Nephron progenitor cell (in vitro differentiated cells): ENCODE measurements at regions not wholly inside any gene's neighbourhood (a gene's known extent, or its start where the extent isn't known, plus 50 kb on each side); places are given as distances from the start of the nearest gene placed in this dataset.

ENCODE experiments used
- DNase-seq: peaks from one replicate; pipeline ENCODE4 v3.0.0; 2021
- H3K27ac Mint-ChIP-seq: 2 replicates; pipeline ENCODE4 v1.8.0; 2021; ENCODE audit warnings: mild to moderate bottlenecking, moderate library complexity, mixed read lengths
- H3K27me3 Mint-ChIP-seq: 2 replicates; pipeline ENCODE4 v1.8.0; 2021; ENCODE audit warnings: mild to moderate bottlenecking, low read depth, mixed read lengths; ENCODE audit not compliant: poor library complexity
- H3K36me3 Mint-ChIP-seq: 2 replicates; pipeline ENCODE4 v1.8.0; 2021; ENCODE audit warnings: low read depth, mixed read lengths
- H3K4me1 Mint-ChIP-seq: 2 replicates; pipeline ENCODE4 v1.8.0; 2021; ENCODE audit warnings: mixed read lengths
- H3K4me3 Mint-ChIP-seq: 2 replicates; pipeline ENCODE4 v1.8.0; 2021; ENCODE audit warnings: mild to moderate bottlenecking, moderate library complexity, mixed read lengths
- H3K9me3 Mint-ChIP-seq: 2 replicates; pipeline ENCODE4 v1.8.0; 2021; ENCODE audit warnings: mild to moderate bottlenecking, moderate library complexity, mixed read lengths
- TF ChIP-seq, protein P1 (sequence below): fragments of 200-600 bp; sonication (generic); IDR thresholded peaks from 2 replicates; pipeline ENCODE4 v1.5.0; 2021; ENCODE audit warnings: antibody characterized with exemption

DNA sequence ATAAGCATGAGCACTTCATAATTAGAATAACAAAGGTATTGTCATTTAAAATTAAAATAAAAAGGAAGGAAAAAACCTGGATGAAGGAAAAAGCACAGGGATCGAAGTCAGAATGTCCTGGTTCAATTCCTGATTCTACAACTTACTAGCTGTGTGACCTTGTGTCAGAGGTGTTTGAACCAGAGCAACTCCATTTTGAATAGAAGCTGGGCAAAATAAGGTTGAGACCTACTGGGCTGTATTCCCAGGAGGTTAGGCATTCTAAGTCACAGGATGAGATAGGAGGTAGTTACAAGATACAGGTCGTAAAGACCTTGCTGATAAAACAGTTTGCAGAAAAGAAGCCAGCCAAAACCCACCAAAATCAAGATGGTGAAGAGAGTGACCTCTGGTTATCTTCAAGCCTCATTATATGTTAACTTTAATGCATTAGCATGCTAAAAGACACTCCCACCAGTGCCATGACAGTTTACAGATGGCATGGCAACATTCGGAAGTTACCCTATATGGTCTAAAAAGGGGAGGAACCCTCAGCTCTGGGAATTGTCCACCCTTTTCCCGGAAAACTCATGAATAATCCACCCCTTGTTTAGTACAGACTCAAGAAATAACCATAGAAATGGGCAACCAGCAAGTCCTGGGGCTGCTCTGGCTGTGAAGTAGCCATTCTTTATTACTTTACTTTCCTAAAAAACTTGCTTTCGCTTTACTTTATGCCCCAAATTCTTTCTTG is 412.7 kb downstream of the PIK3R1 start:
- no peak for DNase-seq
- H3K4me1 Mint-ChIP-seq = no peaks in the 10 kb centered on the region
- H3K4me3 Mint-ChIP-seq = no peak overlapping the region
- no peaks in the 10 kb centered on the region for H3K9me3 Mint-ChIP-seq
- peaks cover 3% of the 10 kb centered on the region for H3K27me3 Mint-ChIP-seq
- TF ChIP-seq, protein P1, sequence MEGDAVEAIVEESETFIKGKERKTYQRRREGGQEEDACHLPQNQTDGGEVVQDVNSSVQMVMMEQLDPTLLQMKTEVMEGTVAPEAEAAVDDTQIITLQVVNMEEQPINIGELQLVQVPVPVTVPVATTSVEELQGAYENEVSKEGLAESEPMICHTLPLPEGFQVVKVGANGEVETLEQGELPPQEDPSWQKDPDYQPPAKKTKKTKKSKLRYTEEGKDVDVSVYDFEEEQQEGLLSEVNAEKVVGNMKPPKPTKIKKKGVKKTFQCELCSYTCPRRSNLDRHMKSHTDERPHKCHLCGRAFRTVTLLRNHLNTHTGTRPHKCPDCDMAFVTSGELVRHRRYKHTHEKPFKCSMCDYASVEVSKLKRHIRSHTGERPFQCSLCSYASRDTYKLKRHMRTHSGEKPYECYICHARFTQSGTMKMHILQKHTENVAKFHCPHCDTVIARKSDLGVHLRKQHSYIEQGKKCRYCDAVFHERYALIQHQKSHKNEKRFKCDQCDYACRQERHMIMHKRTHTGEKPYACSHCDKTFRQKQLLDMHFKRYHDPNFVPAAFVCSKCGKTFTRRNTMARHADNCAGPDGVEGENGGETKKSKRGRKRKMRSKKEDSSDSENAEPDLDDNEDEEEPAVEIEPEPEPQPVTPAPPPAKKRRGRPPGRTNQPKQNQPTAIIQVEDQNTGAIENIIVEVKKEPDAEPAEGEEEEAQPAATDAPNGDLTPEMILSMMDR = no peak
- H3K36me3 Mint-ChIP-seq = no peaks in the 10 kb centered on the region
- H3K27ac Mint-ChIP-seq = peak overlapping the region; percentile 37

DNA sequence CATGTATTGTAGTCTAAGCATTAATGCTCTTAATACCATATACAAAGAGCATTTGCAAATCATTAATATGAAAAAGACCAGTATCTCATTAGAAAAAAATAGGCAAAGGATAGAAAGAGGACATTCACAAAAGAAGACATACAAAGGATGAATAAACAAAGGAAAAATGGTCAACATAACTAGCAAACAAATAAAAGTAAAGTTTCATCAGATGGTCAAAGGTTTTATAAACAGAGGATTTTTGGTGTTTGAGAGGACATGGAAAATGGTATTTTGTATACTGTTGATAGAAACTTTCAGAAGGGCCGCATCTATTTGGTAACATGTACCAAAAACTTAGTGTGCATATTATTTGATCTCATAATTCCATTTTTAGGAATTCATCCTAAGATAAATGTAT is 414.8 kb downstream of the PIK3R1 start:
- DNase-seq = no peak
- Mint-ChIP-seq H3K4me1 (no peaks in the 10 kb centered on the region), H3K27me3 (peaks cover 3% of the 10 kb centered on the region), H3K4me3 (no peak overlapping the region), H3K9me3 (no peaks in the 10 kb centered on the region), H3K36me3 (no peaks in the 10 kb centered on the region), H3K27ac (no peak overlapping the region)
- TF ChIP-seq, protein P1 = no peak

DNA sequence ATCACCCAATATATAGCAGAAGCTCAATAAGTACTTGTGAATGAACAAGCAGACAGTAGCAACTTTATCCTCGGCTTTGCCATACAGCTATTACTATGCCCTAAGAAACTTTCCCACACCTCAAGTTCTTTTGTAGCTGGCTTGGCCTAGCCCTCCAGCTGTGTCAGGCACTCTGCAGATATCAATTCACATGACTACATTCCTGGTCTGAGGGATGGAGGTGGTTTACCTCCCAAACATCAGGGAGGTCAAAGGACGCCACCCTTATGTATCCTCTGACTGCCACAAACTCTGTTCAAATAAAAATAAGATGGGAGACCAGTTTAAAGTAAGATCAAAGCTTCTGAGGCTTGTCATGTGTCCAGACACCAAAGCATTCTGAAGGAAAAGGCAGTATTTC is 416.3 kb downstream of the PIK3R1 start:
- Mint-ChIP-seq H3K9me3 (no peaks in the 10 kb centered on the region), H3K36me3 (no peaks in the 10 kb centered on the region), H3K27ac (no peak overlapping the region), H3K4me3 (no peak overlapping the region), H3K4me1 (no peaks in the 10 kb centered on the region), H3K27me3 (no peaks in the 10 kb centered on the region)
- no peak for DNase-seq
- TF ChIP-seq, protein P1 = no peak

DNA sequence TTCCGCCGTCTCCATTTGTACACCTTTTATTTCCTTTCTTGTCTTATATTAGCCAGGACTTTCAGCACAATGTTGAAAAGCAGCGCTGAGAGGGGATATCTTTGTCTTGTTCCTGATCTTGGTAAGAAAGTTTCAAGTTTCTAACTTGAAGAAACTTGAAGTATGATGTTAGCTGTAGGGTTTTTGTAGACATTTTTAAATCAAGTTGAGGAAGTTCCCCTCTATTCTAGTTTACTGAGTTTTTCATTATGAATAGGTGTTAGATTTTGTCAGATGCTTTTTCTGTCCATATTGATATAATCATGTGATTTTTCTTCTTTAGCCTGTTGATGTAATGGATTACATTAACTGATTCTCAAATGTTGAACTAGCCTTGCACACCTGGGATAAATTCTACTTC is 425.7 kb downstream of the PIK3R1 start:
- TF ChIP-seq, protein P1 = no peak
- Mint-ChIP-seq H3K27me3 (peaks cover 4% of the 10 kb centered on the region), H3K36me3 (no peaks in the 10 kb centered on the region), H3K9me3 (no peaks in the 10 kb centered on the region), H3K27ac (no peak overlapping the region), H3K4me3 (no peak overlapping the region), H3K4me1 (peaks cover 14% of the 10 kb centered on the region)
- no peak for DNase-seq

DNA sequence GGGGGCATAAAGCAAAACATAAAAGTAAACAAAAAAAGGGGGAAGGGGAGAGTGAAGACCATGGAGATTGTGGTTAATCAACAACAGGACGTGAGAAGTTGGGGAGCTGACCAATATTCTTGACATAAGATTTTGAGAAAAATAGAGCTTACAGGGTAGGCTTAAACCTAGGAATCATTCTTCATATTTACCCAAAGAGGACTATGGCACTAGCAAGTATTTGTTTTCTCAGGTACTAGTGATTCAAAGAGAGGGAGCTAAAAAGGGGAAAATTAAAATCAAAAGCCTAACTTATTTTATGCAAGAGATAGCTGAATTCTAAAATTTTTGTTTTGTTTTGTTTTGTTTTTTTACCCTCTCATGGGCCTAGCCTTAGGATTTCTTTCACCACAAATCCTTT is 427.5 kb downstream of the PIK3R1 start:
- TF ChIP-seq, protein P1 = no peak
- Mint-ChIP-seq H3K4me1 (peaks cover 14% of the 10 kb centered on the region), H3K36me3 (no peaks in the 10 kb centered on the region), H3K4me3 (no peak overlapping the region), H3K27me3 (peaks cover 4% of the 10 kb centered on the region), H3K27ac (no peak overlapping the region), H3K9me3 (no peaks in the 10 kb centered on the region)
- DNase-seq = no peak

DNA sequence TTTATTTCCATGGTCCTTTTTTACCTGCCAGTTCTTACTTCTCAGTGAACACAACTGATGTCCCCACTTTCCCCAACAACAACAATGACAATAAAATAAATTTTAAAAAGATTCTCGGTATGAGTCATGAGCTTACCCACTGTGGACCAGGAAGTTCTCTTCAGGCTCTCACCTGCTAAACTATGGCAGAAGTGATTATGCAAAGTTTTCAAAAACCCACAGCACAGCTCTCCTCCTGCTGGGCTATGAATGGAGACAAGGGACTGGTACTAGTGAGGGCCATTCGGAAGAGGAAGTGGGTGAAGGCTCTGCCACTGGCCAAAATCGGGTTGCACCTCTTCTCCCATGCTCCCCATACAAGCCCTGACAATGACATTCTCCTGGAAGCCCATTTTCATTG is 429.4 kb downstream of the PIK3R1 start:
- Mint-ChIP-seq H3K36me3 (no peaks in the 10 kb centered on the region), H3K4me1 (peaks cover 25% of the 10 kb centered on the region), H3K27ac (peak overlapping the region; percentile 34), H3K27me3 (peaks cover 4% of the 10 kb centered on the region), H3K9me3 (no peaks in the 10 kb centered on the region), H3K4me3 (no peak overlapping the region)
- TF ChIP-seq, protein P1 = no peak
- no peak for DNase-seq
